HepG2 (cell line): ENCODE measurements at regions not wholly inside any gene's neighbourhood (a gene's known extent, or its start where the extent isn't known, plus 50 kb on each side); places are given as distances from the start of the nearest gene placed in this dataset.

ENCODE experiments used
- ATAC-seq: fragments of 200-7000 bp; cut with Tn5 transposase; 3 replicates; pipeline ENCODE4 v1.9.1; 2020; ENCODE audit warnings: mild to moderate bottlenecking, moderate library complexity
- BruUV-seq: library from RNA; stranded (reverse); fragments of 400-500 nt; replicated peaks from 2 replicates; lab custom pipeline; 2021; lab: Mats Ljungman, UMichigan
- CTCF ChIA-PET: fragments of 300-600 bp; formaldehyde crosslinking; extraction: SDS; loops from one replicate; lab custom pipeline; 2021; ENCODE audit warnings: low total read pairs, inconsistent platforms, low intra/inter-chr PET ratio; lab: Yijun Ruan, JAX
- POLR2A ChIA-PET: fragments of 350-600 bp; sonication (Branson Sonifier 250); formaldehyde crosslinking; loops from one replicate; lab custom pipeline; 2020; ENCODE audit warnings: antibody characterized with exemption, inconsistent platforms; lab: Yijun Ruan, JAX
- DNase-seq: peaks from one replicate; pipeline ENCODE4 v3.0.0-alpha.2; 2015; ENCODE audit warnings: low spot score
- FAIRE-seq: peaks from 3 replicates; lab custom pipeline; 2011; peaks lifted over from hg19 to GRCh38; lab: Jason Lieb, UNC
- H2AFZ ChIP-seq: one replicate; pipeline ENCODE4 v1.6.1; 2011; ENCODE audit warnings: low read length, inconsistent platforms
- H3K27ac ChIP-seq: fragments of 300-600 bp; 3 replicates; pipeline ENCODE4 v1.8.0; 2011; ENCODE audit warnings: mixed run types, mild to moderate bottlenecking, mixed read lengths, low read length, inconsistent platforms; ENCODE audit not compliant: insufficient read depth; ENCODE audit errors: extremely low read length
- H3K27me3 ChIP-seq, 2 experiments: fragments of 200-600 bp in 1 of 2; 2 replicates in 1 of 2; 3 replicates in 1 of 2; pipeline versions ENCODE4 v1.6.0 to v1.8.0; 2011; ENCODE audit warnings: low read length in 2 of 2, mild to moderate bottlenecking in 2 of 2, moderate library complexity in 2 of 2, inconsistent platforms in 1 of 2; ENCODE audit not compliant: insufficient read depth in 2 of 2, control insufficient read depth in 1 of 2
- H3K36me3 ChIP-seq, 2 experiments: fragments of 200-600 bp in 1 of 2; replicated peaks in 1 of 2; 2 replicates in 1 of 2; 3 replicates in 1 of 2; pipeline versions ENCODE4 v1.5.1 to v1.8.0; 2011; ENCODE audit warnings: low read length in 2 of 2, inconsistent platforms in 1 of 2; ENCODE audit not compliant: insufficient read depth in 2 of 2, control insufficient read depth in 1 of 2
- H3K4me1 ChIP-seq: 2 replicates; pipeline ENCODE4 v1.5.1; 2012; ENCODE audit warnings: low read length, inconsistent platforms; ENCODE audit not compliant: insufficient read depth
- H3K4me2 ChIP-seq: 2 replicates; pipeline ENCODE4 v1.6.0; 2011; ENCODE audit warnings: low read depth, low read length, inconsistent platforms
- H3K4me3 ChIP-seq, 3 experiments: fragments of 200-600 bp in 1 of 3; sonication (generic), shearing (Covaris generic) in 1 of 3; replicated peaks in 1 of 3; 2 replicates each; pipeline ENCODE4 v1.5.1; 2011 to 2016; ENCODE audit warnings: low read length in 3 of 3, inconsistent platforms in 2 of 3, low read depth in 2 of 3, mild to moderate bottlenecking in 2 of 3, control low read depth in 1 of 3, mixed read lengths in 1 of 3; ENCODE audit not compliant: insufficient read depth in 1 of 3
- H3K79me2 ChIP-seq: one replicate; pipeline ENCODE4 v1.6.1; 2011; ENCODE audit warnings: low read length, inconsistent platforms; ENCODE audit not compliant: insufficient read depth
- H3K9ac ChIP-seq: 2 replicates; pipeline ENCODE4 v1.6.0; 2011; ENCODE audit warnings: mild to moderate bottlenecking, low read depth, low read length, inconsistent platforms; ENCODE audit not compliant: insufficient read depth
- H3K9me3 ChIP-seq: 2 replicates; pipeline ENCODE4 v1.5.1; 2012; ENCODE audit warnings: mild to moderate bottlenecking, low read length
- H4K20me1 ChIP-seq: 2 replicates; pipeline ENCODE4 v1.6.0; 2011; ENCODE audit warnings: inconsistent platforms, mild to moderate bottlenecking, low read length, moderate library complexity; ENCODE audit not compliant: insufficient read depth
- ARNT2 ChIP-seq: sonication (generic); formaldehyde crosslinking; IDR thresholded peaks from 2 replicates; pipeline ENCODE4 v1.8.0; 2022; ENCODE audit warnings: mild to moderate bottlenecking, low read depth, missing genetic modification reagents, moderate library complexity
- CBX5 ChIP-seq: sonication (generic); formaldehyde crosslinking; IDR thresholded peaks from 2 replicates; pipeline ENCODE4 v1.4.0; 2020; ENCODE audit warnings: missing genetic modification reagents, borderline replicate concordance
- FOSL2 ChIP-seq: sonication (generic); formaldehyde crosslinking; IDR thresholded peaks from 2 replicates; pipeline ENCODE4 v1.4.0; 2020; ENCODE audit warnings: missing genetic modification reagents
- HES4 ChIP-seq: sonication (generic); formaldehyde crosslinking; IDR thresholded peaks from 2 replicates; pipeline ENCODE4 v1.9.0; 2021; ENCODE audit warnings: mild to moderate bottlenecking, missing genetic modification reagents, borderline replicate concordance
- HMGA1 ChIP-seq: sonication (generic); formaldehyde crosslinking; conservative IDR thresholded peaks from 2 replicates; pipeline ENCODE4 v1.4.0; 2020; ENCODE audit warnings: missing genetic modification reagents
- HOXA7 ChIP-seq: sonication (generic); formaldehyde crosslinking; IDR thresholded peaks from 2 replicates; pipeline ENCODE4 v1.8.1; 2022; ENCODE audit warnings: mild to moderate bottlenecking, missing genetic modification reagents, moderate library complexity
- IKZF1 ChIP-seq: fragments of 450-650 bp; IDR thresholded peaks from 2 replicates; pipeline ENCODE4 v1.7.1; 2016
- KLF16 ChIP-seq, 2 experiments: sonication (generic) in 1 of 2; formaldehyde crosslinking in 1 of 2; IDR thresholded peaks; 2 replicates each; pipeline versions ENCODE4 v1.6.1 to v1.8.0; 2016 to 2023; ENCODE audit warnings: missing genetic modification reagents in 2 of 2, missing compliant biosample characterization in 1 of 2
- MAFF ChIP-seq: IDR thresholded peaks from 2 replicates; pipeline ENCODE4 v1.6.1; 2011; ENCODE audit warnings: low read depth, low read length, improper control_type of control experiment
- MEF2D ChIP-seq: sonication (generic); formaldehyde crosslinking; IDR thresholded peaks from 2 replicates; pipeline ENCODE4 v1.5.1; 2020; ENCODE audit warnings: mild to moderate bottlenecking, missing genetic modification reagents
- NR2F6 ChIP-seq, 2 experiments: IDR thresholded peaks; 2 replicates each; pipeline ENCODE4 v1.6.1; 2016; ENCODE audit warnings: antibody characterized with exemption in 1 of 2, mild to moderate bottlenecking in 1 of 2
- RBM22 ChIP-seq: fragments of 200-400 bp; formaldehyde crosslinking; optimal IDR thresholded peaks from 2 replicates; pipeline ENCODE3; 2017; ENCODE audit warnings: mild to moderate bottlenecking, low read length, moderate library complexity
- RXRB ChIP-seq: IDR thresholded peaks from 2 replicates; pipeline ENCODE4 v1.6.1; 2016; ENCODE audit warnings: borderline replicate concordance, missing genetic modification reagents, missing compliant biosample characterization
- SCMH1 ChIP-seq: sonication (generic); formaldehyde crosslinking; IDR thresholded peaks from 2 replicates; pipeline ENCODE4 v1.9.0; 2021; ENCODE audit warnings: missing genetic modification reagents, mild to moderate bottlenecking, borderline replicate concordance
- SIN3B ChIP-seq: fragments of 150-350 bp; IDR thresholded peaks from 2 replicates; pipeline ENCODE4 v1.6.1; 2014; ENCODE audit warnings: low read length
- SP2 ChIP-seq: sonication (generic); formaldehyde crosslinking; IDR thresholded peaks from 2 replicates; pipeline ENCODE4 v1.5.1; 2020; ENCODE audit warnings: mild to moderate bottlenecking, missing genetic modification reagents
- ZFP41 ChIP-seq: sonication (generic); formaldehyde crosslinking; IDR thresholded peaks from 2 replicates; pipeline ENCODE4 v1.4.0; 2020; ENCODE audit warnings: mild to moderate bottlenecking, missing genetic modification reagents, borderline replicate concordance
- ZFYVE20 ChIP-seq: sonication (generic); formaldehyde crosslinking; IDR thresholded peaks from 2 replicates; pipeline ENCODE4 v1.8.0; 2023; ENCODE audit warnings: low read depth, mild to moderate bottlenecking, moderate library complexity, missing genetic modification reagents, borderline replicate concordance
- ZNF232 ChIP-seq: sonication (generic); formaldehyde crosslinking; IDR thresholded peaks from 2 replicates; pipeline ENCODE4 v1.4.0; 2020; ENCODE audit warnings: missing genetic modification reagents, borderline replicate concordance
- ZNF557 ChIP-seq: sonication (generic); formaldehyde crosslinking; IDR thresholded peaks from 2 replicates; pipeline ENCODE4 v1.4.0; 2020; ENCODE audit warnings: missing genetic modification reagents
- ZNF891 ChIP-seq: sonication (generic); formaldehyde crosslinking; IDR thresholded peaks from 2 replicates; pipeline ENCODE4 v1.5.0; 2020; ENCODE audit warnings: mild to moderate bottlenecking, missing genetic modification reagents
- ZSCAN22 ChIP-seq: sonication (generic); formaldehyde crosslinking; IDR thresholded peaks from 2 replicates; pipeline ENCODE4 v1.4.0; 2020; ENCODE audit warnings: mild to moderate bottlenecking, missing genetic modification reagents
- WGBS: methylation state at CpG from one replicate; pipeline ENCODE4 v1.1.6; 2017; ENCODE audit warnings: low lambda C conversion rate; 5-methylcytosine and 5-hydroxymethylcytosine counted together
- in situ Hi-C: cut with HindIII; loops from 2 replicates; pipeline ENCODE4 v1.10.0; 2017; ENCODE audit warnings: low pct_unique_long_range_greater_than_20kb; ENCODE audit not compliant: extremely low pct_ligation_motif_present
- intact Hi-C: fragments of 100-400 bp; cut with micrococcal nuclease; formaldehyde crosslinking; loops from one replicate; pipeline ENCODE4 v1.10.0; 2022; ENCODE audit not compliant: unreplicated experiment
- TF ChIP-seq, protein P1 (sequence below): sonication (generic); formaldehyde crosslinking; IDR thresholded peaks from 2 replicates; pipeline ENCODE4 v1.8.1; 2023; ENCODE audit warnings: missing genetic modification reagents, mild to moderate bottlenecking, borderline replicate concordance

DNA sequence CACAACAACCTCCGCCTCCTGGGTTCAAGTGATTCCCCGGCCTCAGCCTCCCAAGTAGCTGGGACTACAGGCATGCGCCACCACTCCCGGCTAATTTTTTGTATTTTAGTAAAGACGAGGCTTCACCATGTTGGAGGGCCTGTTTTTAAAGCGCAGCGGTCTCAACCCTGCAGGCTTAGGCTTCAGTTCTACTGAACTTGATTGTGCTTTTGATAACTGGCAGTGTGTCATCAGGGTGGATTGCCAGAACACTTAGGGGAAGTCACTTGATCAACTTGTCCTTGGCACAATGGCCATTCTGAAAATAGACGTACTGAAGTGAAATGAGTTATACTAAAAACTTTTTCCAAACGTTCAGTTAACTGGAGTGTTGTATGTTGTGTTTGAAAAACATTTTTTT, 472.2 kb downstream of the KLF5 start (continued):
- no peak for TF ChIP-seq SCMH1
- TF ChIP-seq, protein P1, sequence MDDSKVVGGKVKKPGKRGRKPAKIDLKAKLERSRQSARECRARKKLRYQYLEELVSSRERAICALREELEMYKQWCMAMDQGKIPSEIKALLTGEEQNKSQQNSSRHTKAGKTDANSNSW (CRISPR knock-in tag) = no peak
- no peak for TF ChIP-seq ARNT2 (CRISPR knock-in tag)
- no peak for TF ChIP-seq SP2 (CRISPR knock-in tag)
- TF ChIP-seq CBX5 (CRISPR knock-in tag) = no peak
- no peak for TF ChIP-seq NR2F6 (IDR thresholded peaks at IDR 0.05)
- TF ChIP-seq NR2F6 (CRISPR knock-in tag; IDR thresholded peaks at IDR 0.05) = no peak

DNA sequence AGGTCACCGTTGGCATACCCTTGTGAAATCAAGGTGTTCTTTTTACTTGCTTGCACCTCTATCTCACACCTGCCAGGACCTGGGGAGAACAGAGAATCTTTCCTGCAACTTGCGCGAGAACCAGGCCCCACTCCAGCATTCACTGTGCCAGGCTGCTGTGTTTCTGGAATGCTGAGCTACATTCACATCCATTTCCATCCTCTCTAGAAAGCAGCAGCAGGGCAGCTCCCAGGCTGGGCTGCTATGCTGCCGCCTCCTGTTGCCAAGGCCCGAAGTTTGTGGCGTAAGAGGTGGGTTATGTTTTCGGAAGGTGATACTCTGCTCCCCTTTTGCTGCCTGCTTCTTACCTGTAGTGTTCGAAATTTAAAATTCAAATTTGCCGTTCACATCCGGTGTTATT, 464.1 kb downstream of the KLF5 start:
- in situ Hi-C loops = no loop called here
- Histone ChIP-seq H3K4me1 (no peaks in the 10 kb centered on the region), H3K9ac (no peak overlapping the region), H3K27me3 (no peaks in the 10 kb centered on the region), H3K36me3 (no peaks in the 10 kb centered on the region), H4K20me1 (no peaks in the 10 kb centered on the region), H2AFZ (no peak overlapping the region), H3K27ac (no peak overlapping the region), H3K4me3 (no peak overlapping the region), H3K9me3 (no peaks in the 10 kb centered on the region), H3K4me2 (no peak overlapping the region), H3K79me2 (no peaks in the 10 kb centered on the region)
- ChIA-PET CTCF (no interaction called here), POLR2A (no interaction called here)
- 78% methylated on average over 9 of the region's 10 CpGs for WGBS
- intact Hi-C loops = no loop called here
- DNase-seq (no peak), ATAC-seq (no peak), FAIRE-seq (no peak)
- TF ChIP-seq KLF16 (CRISPR knock-in tag; IDR thresholded peaks at IDR 0.05) = no peak
- no peak for TF ChIP-seq ZFYVE20
- TF ChIP-seq MAFF = no peak
- TF ChIP-seq HMGA1 = no peak
- no peak for TF ChIP-seq ZSCAN22 (CRISPR knock-in tag)
- TF ChIP-seq ZNF557 (CRISPR knock-in tag) = no peak
- TF ChIP-seq RBM22 = no peak
- no peak for TF ChIP-seq RXRB (CRISPR knock-in tag)
- no peak for TF ChIP-seq MEF2D (CRISPR knock-in tag)
- TF ChIP-seq IKZF1 = no peak
- TF ChIP-seq ZNF232 = no peak
- no peak for TF ChIP-seq HES4 (CRISPR knock-in tag)
- TF ChIP-seq FOSL2 (CRISPR knock-in tag) = no peak
- TF ChIP-seq ZFP41 (CRISPR knock-in tag) = no peak
- no peak for TF ChIP-seq HOXA7 (CRISPR knock-in tag)
- no peak for TF ChIP-seq SIN3B
- no peak for TF ChIP-seq ZNF891 (CRISPR knock-in tag)
- no TSS peak for BruUV-seq
